HepG2 (cell line): ENCODE measurements at regions not wholly inside any gene's neighbourhood (a gene's known extent, or its start where the extent isn't known, plus 50 kb on each side); places are given as distances from the start of the nearest gene placed in this dataset.

Experiments used
- EP300 ChIP-seq, 3 experiments: sonication (generic) in 1 of 3; formaldehyde crosslinking in 1 of 3; IDR thresholded peaks; 2 replicates each; pipeline versions ENCODE4 v1.5.1 to v1.6.1; 2011 to 2020; ENCODE audit warnings: low read depth in 2 of 3, low read length in 2 of 3, borderline replicate concordance in 1 of 3, improper control_type of control experiment in 1 of 3, mild to moderate bottlenecking in 1 of 3, missing genetic modification reagents in 1 of 3, moderate library complexity in 1 of 3
- KDM4B ChIP-seq: sonication (generic); formaldehyde crosslinking; IDR thresholded peaks from 2 replicates; pipeline ENCODE4 v1.4.0; 2020; ENCODE audit warnings: missing genetic modification reagents
- POLR2AphosphoS2 ChIP-seq: IDR thresholded peaks from 2 replicates; pipeline ENCODE4 v1.6.1; 2011; ENCODE audit warnings: low read depth, low read length, improper control_type of control experiment
- POLR2AphosphoS5 ChIP-seq: IDR thresholded peaks from 2 replicates; pipeline ENCODE4 v1.6.1; 2012; ENCODE audit warnings: low read depth, low read length
- ZNF337 ChIP-seq: sonication (generic); formaldehyde crosslinking; IDR thresholded peaks from 2 replicates; pipeline ENCODE4 v1.5.1; 2020; ENCODE audit warnings: missing genetic modification reagents, low read depth, mild to moderate bottlenecking, borderline replicate concordance

GRCh38 chr20:61031101-61031830 is 220.8 kb upstream of the CDH4 start:
- TF ChIP-seq POLR2AphosphoS5 = no peak
- TF ChIP-seq EP300 (IDR thresholded peaks at IDR 0.05; ENCODE audit: low read depth in 2 of 2, low read length in 2 of 2) = no peak
- no peak for TF ChIP-seq EP300 (CRISPR knock-in tag; IDR thresholded peaks at IDR 0.05; ENCODE audit: borderline replicate concordance)
- no peak for TF ChIP-seq ZNF337 (CRISPR knock-in tag)
- no peak for TF ChIP-seq KDM4B (CRISPR knock-in tag)
- TF ChIP-seq POLR2AphosphoS2 = no peak
